SU-DHL-6 (cell line): ENCODE measurements at regions not wholly inside any gene's neighbourhood (a gene's known extent, or its start where the extent isn't known, plus 50 kb on each side); places are given as distances from the start of the nearest gene placed in this dataset.
"Not testable (repeated sequence)": the region's sequence is repeated elsewhere in the genome, so short reads cannot be mapped to it uniquely, and the experiment has no call there.

Experiments used
- CTCF ChIP-seq: fragments of 200-600 bp; sonication (generic); IDR thresholded peaks from one replicate; pipeline ENCODE4 v1.5.1; 2017; ENCODE audit warnings: antibody characterized with exemption, mild to moderate bottlenecking, low read length, moderate library complexity; ENCODE audit not compliant: insufficient read depth, poor library complexity, severe bottlenecking
- EZH2phosphoT487 ChIP-seq: fragments of 200-600 bp; sonication (generic), shearing (Covaris generic); conservative IDR thresholded peaks from 2 replicates; pipeline ENCODE4 v1.6.1; 2018; ENCODE audit warnings: mild to moderate bottlenecking, antibody characterized with exemption, low read length, moderate library complexity, mixed read lengths

- TF ChIP-seq CTCF, EZH2phosphoT487: not testable (repeated sequence)
These were observed 859.5 kb downstream of the KCNJ18 start for GRCh38 chr17:22551695-22552415.
